ENCODE measurements at regions not wholly inside any gene's neighbourhood (a gene's known extent, or its start where the extent isn't known, plus 50 kb on each side); places are given as distances from the start of the nearest gene placed in this dataset.

GRCh38 chr13:50225193-50226155, 210.2 kb downstream of the KCNRG start:
- TF ChIP-seq, protein P1, sequence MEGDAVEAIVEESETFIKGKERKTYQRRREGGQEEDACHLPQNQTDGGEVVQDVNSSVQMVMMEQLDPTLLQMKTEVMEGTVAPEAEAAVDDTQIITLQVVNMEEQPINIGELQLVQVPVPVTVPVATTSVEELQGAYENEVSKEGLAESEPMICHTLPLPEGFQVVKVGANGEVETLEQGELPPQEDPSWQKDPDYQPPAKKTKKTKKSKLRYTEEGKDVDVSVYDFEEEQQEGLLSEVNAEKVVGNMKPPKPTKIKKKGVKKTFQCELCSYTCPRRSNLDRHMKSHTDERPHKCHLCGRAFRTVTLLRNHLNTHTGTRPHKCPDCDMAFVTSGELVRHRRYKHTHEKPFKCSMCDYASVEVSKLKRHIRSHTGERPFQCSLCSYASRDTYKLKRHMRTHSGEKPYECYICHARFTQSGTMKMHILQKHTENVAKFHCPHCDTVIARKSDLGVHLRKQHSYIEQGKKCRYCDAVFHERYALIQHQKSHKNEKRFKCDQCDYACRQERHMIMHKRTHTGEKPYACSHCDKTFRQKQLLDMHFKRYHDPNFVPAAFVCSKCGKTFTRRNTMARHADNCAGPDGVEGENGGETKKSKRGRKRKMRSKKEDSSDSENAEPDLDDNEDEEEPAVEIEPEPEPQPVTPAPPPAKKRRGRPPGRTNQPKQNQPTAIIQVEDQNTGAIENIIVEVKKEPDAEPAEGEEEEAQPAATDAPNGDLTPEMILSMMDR (conservative IDR thresholded peaks at IDR 0.05; ENCODE audit: low read depth, low read length) = no peak
- no peak for TF ChIP-seq EZH2 (IDR thresholded peaks at IDR 0.05; ENCODE audit: borderline replicate concordance, low read depth, low read length, poor library complexity, severe bottlenecking)
